RCC 7860 (cell line): ENCODE measurements at regions not wholly inside any gene's neighbourhood (a gene's known extent, or its start where the extent isn't known, plus 50 kb on each side); places are given as distances from the start of the nearest gene placed in this dataset.
A peak's percentile ranks its signal among the peaks of the same experiment; 100 is the strongest.

Experiments
- DNase-seq: peaks from one replicate; pipeline ENCODE4 v3.0.0-alpha.2; 2015; ENCODE audit warnings: low spot score
- FAIRE-seq: peaks from 2 replicates; lab custom pipeline; 2012; peaks lifted over from hg19 to GRCh38; lab: Jason Lieb, UNC

GRCh38 chr11:112570333-112570732, 309.7 kb upstream of the PLET1 start:
- no peak for DNase-seq
- no peak for FAIRE-seq

GRCh38 chr11:112579282-112579681, 318.6 kb upstream of the PLET1 start:
- DNase-seq, result no peak
- FAIRE-seq, result no peak

- DNase-seq, result no peak
- no peak for FAIRE-seq
Observed at GRCh38 chr11:112580864-112581263, 320.2 kb upstream of the PLET1 start.

- no peak for FAIRE-seq
Observed at GRCh38 chr11:112581747-112582146, 321.1 kb upstream of the PLET1 start.

GRCh38 chr11:112582366-112582765, 321.7 kb upstream of the PLET1 start:
- no peak for FAIRE-seq
- no peak for DNase-seq

More at GRCh38 chr11:112581747-112582146, 321.1 kb upstream of the PLET1 start:
- DNase-seq, result no peak

GRCh38 chr11:112583261-112583893, 322.7 kb upstream of the PLET1 start:
- no peak for DNase-seq
- FAIRE-seq, result no peak

DNA sequence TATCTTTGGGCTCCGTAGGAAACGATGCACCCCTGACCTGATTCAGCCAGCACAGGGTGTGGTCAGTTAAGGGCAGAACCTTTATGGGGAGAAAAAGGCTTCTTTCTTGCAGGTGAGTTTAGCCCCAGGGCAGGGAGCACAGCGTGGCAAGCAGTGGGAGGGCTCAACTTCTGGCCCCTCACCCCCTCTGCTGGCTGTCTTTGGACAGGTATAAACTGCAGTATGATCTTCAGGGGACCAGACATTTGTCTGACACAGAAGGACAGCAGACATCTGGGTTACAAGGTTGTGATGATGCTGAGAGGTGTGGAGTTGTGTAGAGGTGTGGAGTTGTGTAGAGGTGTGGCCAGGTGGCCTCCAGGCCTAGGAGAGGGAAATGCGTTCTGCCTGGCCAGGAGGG, 324.0 kb upstream of the PLET1 start:
- no peak for FAIRE-seq

GRCh38 chr11:112587664-112588063, 327.0 kb upstream of the PLET1 start:
- FAIRE-seq (no peak), DNase-seq (no peak)

More for the DNA sequence above, 324.0 kb upstream of the PLET1 start:
- DNase-seq, result no peak

- FAIRE-seq (peak; percentile 31), DNase-seq (peak; percentile 52)
Observed at GRCh38 chr11:112588252-112588694, 327.6 kb upstream of the PLET1 start.

DNA sequence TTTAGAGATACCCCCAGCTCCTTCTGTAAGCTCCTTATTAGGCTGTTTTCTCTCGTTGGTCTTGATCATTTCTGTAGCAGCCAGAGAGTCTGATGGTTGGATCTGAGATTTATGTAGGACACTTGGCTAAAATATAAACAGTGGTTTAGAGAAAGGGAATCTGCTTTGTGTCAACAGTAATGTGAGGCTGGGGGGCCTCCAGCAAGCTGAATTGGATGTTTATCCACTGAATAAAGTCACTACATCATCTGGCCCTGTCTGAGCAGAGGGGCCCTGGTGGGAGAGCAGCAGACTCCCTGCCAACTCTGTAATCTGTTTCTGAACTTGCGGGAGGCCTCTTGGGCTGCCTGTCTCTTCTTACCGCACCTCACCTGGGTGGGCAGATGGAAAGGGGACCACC, 328.5 kb upstream of the PLET1 start:
- FAIRE-seq, result no peak

GRCh38 chr11:112590764-112591163, 330.1 kb upstream of the PLET1 start:
- DNase-seq, result no peak
- no peak for FAIRE-seq

More for the DNA sequence above, 328.5 kb upstream of the PLET1 start:
- no peak for DNase-seq

DNA sequence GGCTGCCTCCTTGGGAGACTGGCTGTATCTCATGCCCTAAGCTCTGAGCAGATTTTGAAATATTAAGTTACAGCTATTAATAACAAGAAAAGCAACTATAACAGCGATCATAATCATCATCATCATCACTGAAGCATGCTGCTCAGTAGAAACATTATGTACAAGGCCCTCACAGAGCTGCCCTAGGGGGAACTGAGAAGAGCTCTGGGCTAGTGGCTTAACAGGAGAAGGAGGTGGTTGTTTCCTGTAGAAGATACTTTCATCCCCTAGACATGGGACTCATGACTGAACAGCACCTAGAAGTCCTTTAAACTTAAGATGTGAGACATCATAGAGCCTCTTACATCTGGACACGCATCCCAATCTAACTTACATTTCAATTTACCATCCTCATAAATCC, 332.8 kb upstream of the PLET1 start:
- FAIRE-seq, result no peak

GRCh38 chr11:112596324-112596723, 335.7 kb upstream of the PLET1 start:
- FAIRE-seq (no peak), DNase-seq (no peak)

More for the DNA sequence above, 332.8 kb upstream of the PLET1 start:
- no peak for DNase-seq

DNA sequence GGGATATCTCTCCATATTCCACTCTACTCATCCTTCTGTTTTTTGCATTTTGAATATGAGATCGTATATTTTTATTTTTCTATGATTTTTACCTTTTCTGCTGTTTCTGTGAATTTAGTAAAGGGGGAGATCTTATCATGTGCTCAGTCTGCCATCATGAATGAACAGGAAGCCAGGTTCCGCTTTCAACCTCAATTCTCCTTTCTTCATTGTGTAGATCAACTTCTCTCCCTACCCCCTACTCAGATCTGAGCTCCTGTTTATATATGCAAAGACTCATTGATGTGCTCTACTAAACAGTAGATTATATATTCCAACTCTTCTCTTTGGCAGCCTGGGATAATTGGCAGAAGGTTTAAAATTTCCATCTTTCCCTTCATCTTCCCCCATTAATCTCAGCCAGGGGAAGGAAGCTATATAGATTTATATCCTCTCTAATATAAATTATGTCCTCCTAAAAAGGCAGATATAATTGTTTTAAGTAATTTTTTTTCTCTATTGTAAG, 336.7 kb upstream of the PLET1 start:
- FAIRE-seq, result no peak
- no peak for DNase-seq

DNA sequence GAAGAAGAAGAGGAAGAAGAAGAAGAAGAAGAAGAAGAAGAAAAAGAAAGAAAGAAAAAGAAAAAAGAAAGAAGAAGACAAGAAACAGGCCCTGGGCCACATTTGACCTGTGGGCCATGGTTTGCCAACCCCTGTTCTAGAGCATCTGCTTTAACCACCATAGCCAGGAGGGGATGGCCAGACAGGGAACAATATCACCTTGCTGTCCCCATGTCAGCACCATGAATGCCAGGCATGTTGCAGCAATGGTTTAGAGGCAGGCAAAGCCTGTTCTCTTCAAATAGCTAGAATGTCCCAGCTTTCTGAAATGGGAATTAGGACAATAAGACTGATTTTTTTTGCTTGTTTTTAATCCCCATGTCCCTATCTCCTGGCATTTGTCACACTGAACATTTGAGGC, 338.6 kb upstream of the PLET1 start:
- FAIRE-seq (no peak), DNase-seq (no peak)

DNA sequence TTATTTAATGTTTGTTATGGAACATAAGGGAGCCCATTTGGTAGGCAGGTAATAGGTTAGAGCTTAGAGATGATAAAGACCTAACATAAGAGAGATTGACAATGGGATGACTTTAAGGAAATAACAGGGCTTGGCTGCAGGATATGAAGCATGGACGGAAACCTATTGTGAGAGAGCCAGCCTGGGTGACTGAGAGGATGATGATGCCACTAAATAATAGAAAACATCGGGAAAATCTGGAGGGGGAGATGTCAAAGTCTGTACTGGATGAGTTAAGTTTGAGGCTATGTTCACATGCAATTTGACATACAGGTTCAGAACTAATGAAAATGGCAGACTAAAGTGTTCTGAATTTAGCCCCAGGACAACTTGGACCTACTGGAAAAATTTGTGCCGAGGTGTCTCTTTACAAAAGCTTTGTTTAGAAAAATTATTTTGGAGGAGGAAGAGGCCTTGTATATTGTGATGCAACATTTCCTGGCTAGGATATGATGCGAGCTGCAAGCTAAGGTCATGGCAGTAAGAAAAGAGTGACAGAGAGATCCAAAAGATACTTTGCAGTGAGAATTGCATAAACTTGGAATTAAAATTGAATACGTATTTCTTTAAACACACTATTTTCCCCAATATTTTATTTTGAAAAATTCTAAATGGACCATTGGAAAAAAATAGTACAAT, 339.3 kb upstream of the PLET1 start:
- FAIRE-seq (no peak), DNase-seq (no peak)

- FAIRE-seq, result no peak
- no peak for DNase-seq
Observed at GRCh38 chr11:112605093-112605666, 344.5 kb upstream of the PLET1 start.

- FAIRE-seq (no peak), DNase-seq (no peak)
Observed at GRCh38 chr11:112606656-112607055, 346.0 kb upstream of the PLET1 start.

GRCh38 chr11:112608509-112608908, 347.8 kb upstream of the PLET1 start:
- DNase-seq, result no peak
- no peak for FAIRE-seq

DNA sequence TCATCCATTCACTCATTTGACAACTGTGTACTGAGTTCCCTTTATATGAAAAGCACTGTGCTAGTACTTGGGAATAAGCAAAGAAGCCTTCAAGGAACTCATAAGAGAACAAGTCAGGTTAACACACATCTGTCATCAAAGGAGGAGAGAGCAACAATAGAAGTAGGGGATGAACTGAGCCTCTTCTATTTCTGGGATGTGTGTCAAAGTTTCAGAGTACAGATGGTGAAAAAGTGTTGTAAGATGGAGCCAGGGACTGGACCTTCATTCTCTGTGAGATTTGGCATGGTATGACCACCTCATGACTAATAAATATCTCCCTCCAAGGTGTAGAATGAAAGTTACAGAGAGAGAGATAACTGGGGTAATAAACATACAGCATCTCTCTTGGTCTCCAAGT, 349.8 kb upstream of the PLET1 start:
- FAIRE-seq, result no peak

DNA sequence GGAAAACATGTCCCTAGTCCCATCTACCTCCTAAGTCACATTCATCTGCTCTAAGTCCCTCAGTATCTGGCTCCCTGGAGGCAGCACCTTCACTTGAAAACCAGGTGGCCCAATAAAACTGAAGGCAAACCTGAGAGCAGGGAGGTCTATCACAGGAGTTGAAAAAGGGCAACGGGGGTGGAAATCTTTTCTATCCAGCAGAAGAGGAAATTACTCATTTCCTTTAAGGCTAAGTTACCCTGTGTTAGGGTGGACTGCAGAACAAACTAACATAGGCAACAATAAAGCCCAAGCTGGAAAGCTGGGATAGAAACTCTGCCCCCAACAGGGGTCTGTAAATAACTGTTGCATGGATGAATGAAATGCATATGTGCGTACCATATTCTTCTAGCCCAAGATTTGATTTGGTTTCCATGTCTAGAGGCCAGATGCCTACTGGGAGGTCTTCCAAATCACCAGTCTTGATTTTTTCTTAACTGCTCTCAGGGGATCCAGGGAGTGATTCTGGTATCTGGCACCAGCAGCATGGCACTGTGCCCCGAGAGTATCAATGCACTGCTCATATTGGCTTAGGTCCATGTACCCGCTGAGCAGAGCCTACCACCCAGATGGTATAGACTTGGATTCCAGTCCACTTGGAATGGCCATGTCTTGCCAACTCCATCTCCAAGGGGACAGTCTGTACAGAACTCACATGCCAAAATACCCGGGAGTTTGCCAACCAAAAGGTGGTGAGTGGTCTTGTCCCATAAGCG, 350.0 kb upstream of the NCAM1 start:
- DNase-seq, result no peak
- no peak for FAIRE-seq

More for the DNA sequence above, 349.8 kb upstream of the PLET1 start:
- DNase-seq, result no peak
